ENCODE measurements at regions not wholly inside any gene's neighbourhood (a gene's known extent, or its start where the extent isn't known, plus 50 kb on each side); places are given as distances from the start of the nearest gene placed in this dataset.
A peak's percentile ranks its signal among the peaks of the same experiment; 100 is the strongest.

GRCh38 chr4:30867427-30867826 is 147.3 kb downstream of the PCDH7 start:
- Histone ChIP-seq H3K36me3 (ENCODE audit: control insufficient read depth in 1 of 2, insufficient read depth in 2 of 2, low read length in 2 of 2) (peaks cover 0 to 7% of the 10 kb centered on the region in 2 experiments; a peak in 1 of 4 replicates), H3K9me2 (ENCODE audit: insufficient read depth) (no peaks in the 10 kb centered on the region), H3K4me3 (replicated peaks in 1 of 2; ENCODE audit: low read depth in 1 of 2, low read length in 2 of 2) (peak overlapping the region in 1 of 2 experiments; percentile 8; a peak in 2 of 4 replicates), H3K9ac (ENCODE audit: low read length) (peak overlapping the region; percentile 69), H3K79me2 (ENCODE audit: insufficient read depth, low read length) (peaks cover 100% of the 10 kb centered on the region), H4K20me1 (ENCODE audit: insufficient read depth) (no peaks in the 10 kb centered on the region), H3K4me1 (ENCODE audit: control insufficient read depth in 1 of 2, insufficient read depth in 2 of 2, low read length in 2 of 2) (peaks cover 87 to 96% of the 10 kb centered on the region in 2 experiments), H2AFZ (ENCODE audit: low read depth, low read length, poor library complexity, severe bottlenecking) (no peak overlapping the region), H3K27ac (ENCODE audit: low read depth, low read length) (peak overlapping the region; percentile 100), H3K4me2 (ENCODE audit: low read length) (peak overlapping the region; percentile 66), H3K9me3 (ENCODE audit: control insufficient read depth in 1 of 2, insufficient read depth in 1 of 2, low read depth in 1 of 2, low read length in 2 of 2) (no peaks in the 10 kb centered on the region), H3K27me3 (ENCODE audit: insufficient read depth, low read length) (no peaks in the 10 kb centered on the region)
- no peak for TF ChIP-seq TCF7L2 (IDR thresholded peaks at IDR 0.05; ENCODE audit: borderline replicate concordance, extremely low read depth, insufficient read depth, insufficient read length)
- no peak for TF ChIP-seq MAX (IDR thresholded peaks at IDR 0.05)
- TF ChIP-seq SP1 (IDR thresholded peaks at IDR 0.05; ENCODE audit: low read depth): peak; percentile 55; the same call in 1 of the 2 replicates
- no peak for TF ChIP-seq CTCF (IDR thresholded peaks at IDR 0.05 in 2 of 3, conservative IDR thresholded peaks at IDR 0.05 in 1 of 3; ENCODE audit: borderline replicate concordance in 1 of 3, insufficient read depth in 1 of 3, low read depth in 2 of 3, low read length in 2 of 3)
- peak; percentile 5; the same call in 1 of the 2 replicates for TF ChIP-seq SIN3A (IDR thresholded peaks at IDR 0.05; ENCODE audit: low read depth)
- TF ChIP-seq EZH2 (IDR thresholded peaks at IDR 0.05): no peak
- TF ChIP-seq JUND (IDR thresholded peaks at IDR 0.05): peak; percentile 27; the same call in 1 of the 2 replicates
- TF ChIP-seq CBX3 (IDR thresholded peaks at IDR 0.05; ENCODE audit: low read depth): peak; percentile 33; the same call in 1 of the 2 replicates
- ChIA-PET RAD21 (ENCODE audit: low non-redundant PET in 1 of 2, low total read pairs in 2 of 2, uncharacterized antibody in 2 of 2, unreplicated experiment in 2 of 2) (no interaction called here), CTCF (no interaction called here), POLR2A (interaction anchor here (0.8 to 1.4 kb wide), 2 partner anchors 13 to 113 kb away, joined by 4 read pairs; no protein-coding TSS in a partner anchor)
- TSS peak; percentile 36 for BruUV-seq (replicated peaks)
- intact Hi-C loops (cut with micrococcal nuclease): loop anchor here (10.0 kb wide), 1 partner anchor 157 kb away; no protein-coding TSS in a partner anchor
- DNase-seq (ENCODE audit: low read depth, low spot score) (no peak), ATAC-seq (peak; percentile 53)

Measured in HCT116 (cell line).